Testis (tissue), 2 donors: ENCODE measurements at regions not wholly inside any gene's neighbourhood (a gene's known extent, or its start where the extent isn't known, plus 50 kb on each side); places are given as distances from the start of the nearest gene placed in this dataset.

Source experiments
- CTCF ChIP-seq, 3 experiments: fragments of 450-650 bp in 2 of 3; fragments of 200-600 bp in 1 of 3; sonication (generic) in 1 of 3; IDR thresholded peaks; one replicate each; pipeline ENCODE4 v1.5.1; 2016 to 2019; ENCODE audit warnings: antibody characterized with exemption in 3 of 3, mild to moderate bottlenecking in 2 of 3, moderate library complexity in 1 of 3
- POLR2A ChIP-seq: fragments of 450-650 bp; IDR thresholded peaks from one replicate; pipeline ENCODE4 v1.6.1; 2017; ENCODE audit warnings: antibody characterized with exemption, mild to moderate bottlenecking, moderate library complexity

DNA sequence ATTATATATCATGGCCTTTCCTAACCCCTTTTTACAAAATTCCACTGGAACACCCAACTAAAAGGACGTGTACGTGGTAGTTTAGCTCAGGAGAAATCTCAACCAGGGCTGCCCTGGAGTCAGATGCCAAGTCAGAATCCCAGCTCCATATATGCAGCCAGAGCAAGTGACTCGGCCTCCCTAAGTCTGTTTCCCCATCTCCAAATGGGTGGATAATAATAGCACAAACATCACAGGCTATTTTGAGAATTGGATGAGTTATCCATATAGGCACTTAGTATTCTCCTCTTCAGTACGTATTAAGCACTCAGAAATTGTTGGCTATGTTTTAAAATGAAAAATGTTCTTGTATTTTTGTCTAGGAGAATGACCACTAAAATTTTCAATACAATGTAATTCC lies 481.5 kb downstream of the CD109 start:
- TF ChIP-seq CTCF (IDR thresholded peaks at IDR 0.05): no peak
- no peak for TF ChIP-seq POLR2A
